ENCODE measurements at regions not wholly inside any gene's neighbourhood (a gene's known extent, or its start where the extent isn't known, plus 50 kb on each side); places are given as distances from the start of the nearest gene placed in this dataset.

DNA sequence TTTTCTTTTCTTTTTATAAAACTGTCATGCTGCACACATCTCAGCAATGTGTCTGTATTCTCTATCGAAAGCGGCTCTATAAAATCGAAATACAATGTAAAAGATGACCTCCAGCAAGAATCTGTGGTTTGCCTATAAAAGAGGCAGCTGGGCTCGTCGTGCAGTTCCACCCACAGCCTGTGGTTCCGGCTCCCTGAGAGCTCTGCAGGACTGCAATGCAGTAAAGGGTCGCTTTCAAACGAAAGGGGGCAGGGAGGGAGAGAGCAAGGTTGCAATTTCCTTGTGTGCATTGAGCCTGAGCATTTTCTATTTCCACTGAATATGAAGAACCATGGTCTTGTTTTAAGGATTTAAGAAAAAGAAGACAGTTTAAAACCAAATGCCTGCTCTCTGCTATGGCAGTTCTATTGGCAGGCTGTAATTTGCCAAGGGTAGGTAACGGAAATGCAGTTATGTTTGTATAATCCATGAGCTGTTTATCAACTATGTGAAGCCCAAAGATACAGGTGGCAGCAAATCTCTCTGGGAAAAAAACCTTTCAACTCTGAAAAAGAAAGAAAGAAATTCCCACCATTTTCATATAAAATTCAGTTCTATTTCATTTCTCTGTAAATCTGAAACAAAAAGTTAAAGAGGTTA is 236.5 kb downstream of the HACE1 start:
- intact Hi-C loops (cut with DNase I): no loop called here
- DNase-seq (ENCODE audit: low spot score): no peak

- DNase-seq (ENCODE audit: low spot score): no peak
- intact Hi-C loops (cut with DNase I): no loop called here
Observed at GRCh38 chr6:104621396-104621795, 238.3 kb downstream of the HACE1 start.

- no peak for DNase-seq (ENCODE audit: low spot score)
- intact Hi-C loops (cut with DNase I): no loop called here
Observed at GRCh38 chr6:104617591-104617990, 242.1 kb downstream of the HACE1 start.

- no peak for DNase-seq (ENCODE audit: low spot score)
- intact Hi-C loops (cut with DNase I): no loop called here
Observed at GRCh38 chr6:104614394-104614793, 245.3 kb downstream of the HACE1 start.

- DNase-seq (ENCODE audit: low spot score): no peak
- intact Hi-C loops (cut with DNase I): no loop called here
Observed at GRCh38 chr6:104613416-104614001, 246.2 kb downstream of the HACE1 start.

GRCh38 chr6:104612541-104612940 is 247.2 kb downstream of the HACE1 start:
- DNase-seq (ENCODE audit: low spot score): no peak
- intact Hi-C loops (cut with DNase I): no loop called here

DNA sequence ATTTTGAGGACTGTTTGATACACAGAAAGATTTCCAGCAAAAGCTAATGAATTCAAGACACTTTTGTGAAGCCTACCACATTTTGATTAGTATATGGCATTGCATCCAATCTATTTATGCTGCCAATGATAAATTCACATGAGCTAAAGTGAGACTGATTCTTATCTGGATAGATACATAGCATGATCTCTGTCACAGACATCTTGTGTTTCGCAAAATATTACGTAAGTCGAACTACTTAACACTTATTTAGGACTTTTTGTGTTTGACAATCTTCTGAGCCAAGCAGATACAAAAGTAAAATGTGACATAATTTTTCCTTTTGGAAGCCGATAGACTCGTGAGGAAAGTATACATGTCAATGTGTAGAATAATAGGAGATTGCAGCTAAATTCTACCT is 251.6 kb downstream of the HACE1 start:
- intact Hi-C loops (cut with DNase I): no loop called here
- no peak for DNase-seq (ENCODE audit: low spot score)

GRCh38 chr6:104607501-104607900 is 252.2 kb downstream of the HACE1 start:
- intact Hi-C loops (cut with DNase I): no loop called here
- no peak for DNase-seq (ENCODE audit: low spot score)

DNA sequence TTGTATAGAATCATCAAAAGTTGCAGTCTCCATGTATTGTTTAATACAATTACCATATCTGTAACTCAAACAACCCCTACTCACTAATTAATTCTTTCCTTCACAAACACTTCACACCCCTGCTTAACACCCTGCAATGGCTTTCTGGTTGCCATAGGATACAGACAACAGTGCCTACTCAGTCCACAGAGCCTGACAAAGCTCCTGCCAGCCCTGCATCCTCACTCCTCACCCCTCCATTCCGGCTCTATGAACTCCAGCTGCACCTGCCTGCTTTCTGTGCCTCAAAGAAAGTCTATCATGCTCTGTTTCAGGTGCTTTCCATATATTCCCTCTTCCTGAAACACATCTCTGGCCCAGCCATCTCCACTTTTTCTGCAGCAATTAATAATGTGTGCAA is 253.4 kb downstream of the HACE1 start:
- intact Hi-C loops (cut with DNase I): no loop called here
- DNase-seq (ENCODE audit: low spot score): no peak

DNA sequence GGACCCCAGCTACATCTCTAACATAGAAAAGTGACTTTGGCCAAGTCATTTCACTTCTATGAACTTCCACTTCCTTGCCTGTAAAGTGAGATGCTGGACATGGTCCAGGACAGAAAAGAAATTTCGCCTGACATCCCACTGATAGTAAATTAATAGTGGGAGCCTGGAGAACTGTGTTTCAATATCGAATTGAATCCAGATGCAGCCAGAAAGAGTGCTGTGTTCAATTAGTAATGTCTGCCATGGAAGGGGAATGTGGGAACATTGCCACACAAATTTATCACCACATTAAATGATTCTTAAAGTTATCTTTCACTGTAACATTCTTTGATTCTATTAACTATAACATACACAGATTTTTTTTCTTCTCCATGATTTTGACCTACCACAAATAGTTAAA is 255.0 kb downstream of the HACE1 start:
- intact Hi-C loops (cut with DNase I): no loop called here
- no peak for DNase-seq (ENCODE audit: low spot score)

DNA sequence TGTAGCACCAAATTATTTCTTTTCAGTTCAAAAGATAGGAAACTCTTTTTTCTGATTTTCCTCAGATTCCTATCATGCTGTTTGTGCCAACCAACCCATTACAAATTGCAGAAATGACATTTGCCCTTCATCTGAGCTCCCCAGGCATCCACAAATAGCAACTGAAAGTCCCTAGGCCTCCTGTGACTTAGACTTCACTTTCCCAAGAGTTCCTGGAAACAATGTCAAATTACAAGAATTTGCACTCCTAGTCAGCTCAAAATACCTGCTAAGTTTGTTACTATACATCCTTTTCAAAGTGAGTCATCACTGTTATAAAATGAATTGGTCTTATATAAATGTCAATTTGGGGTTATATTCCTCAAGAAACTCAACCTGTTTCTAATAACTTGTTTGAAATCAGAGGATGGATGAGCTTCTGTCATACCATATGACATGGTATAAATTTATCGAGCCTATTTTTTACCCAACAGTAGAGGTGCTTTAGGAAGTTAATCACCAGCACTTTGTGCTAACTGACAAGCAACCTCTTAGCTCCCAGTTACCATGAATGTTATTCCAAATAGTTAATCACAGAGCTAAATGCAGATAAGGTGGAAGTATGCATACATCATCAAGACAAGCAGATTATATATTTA is 256.5 kb downstream of the HACE1 start:
- no peak for DNase-seq (ENCODE audit: low spot score)
- intact Hi-C loops (cut with DNase I): no loop called here

DNA sequence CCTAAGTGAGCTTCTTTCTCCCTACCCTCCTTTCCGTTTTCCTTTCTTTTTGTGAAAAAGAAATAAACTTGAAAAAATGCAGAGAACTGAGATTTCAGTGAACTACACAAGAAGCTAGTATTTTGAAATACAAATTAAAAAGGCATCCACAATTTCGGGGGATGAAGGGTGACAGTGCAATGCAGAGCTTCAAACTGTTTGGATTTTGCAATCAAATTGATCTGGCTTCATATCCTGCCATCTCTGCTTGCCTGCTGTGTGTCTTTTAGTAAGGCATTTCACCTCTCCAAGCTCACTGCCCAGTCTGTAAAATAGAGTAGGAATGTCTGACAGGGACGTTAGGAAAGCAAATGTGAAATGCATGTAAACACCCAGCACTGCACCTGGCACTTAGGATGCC is 258.0 kb downstream of the HACE1 start:
- DNase-seq (ENCODE audit: low spot score): no peak
- intact Hi-C loops (cut with DNase I): no loop called here

- intact Hi-C loops (cut with DNase I): no loop called here
- no peak for DNase-seq (ENCODE audit: low spot score)
Observed at GRCh38 chr6:104601131-104601651, 258.5 kb downstream of the HACE1 start.

GRCh38 chr6:104600639-104600931 is 259.1 kb downstream of the HACE1 start:
- intact Hi-C loops (cut with DNase I): no loop called here
- no peak for DNase-seq (ENCODE audit: low spot score)

DNA sequence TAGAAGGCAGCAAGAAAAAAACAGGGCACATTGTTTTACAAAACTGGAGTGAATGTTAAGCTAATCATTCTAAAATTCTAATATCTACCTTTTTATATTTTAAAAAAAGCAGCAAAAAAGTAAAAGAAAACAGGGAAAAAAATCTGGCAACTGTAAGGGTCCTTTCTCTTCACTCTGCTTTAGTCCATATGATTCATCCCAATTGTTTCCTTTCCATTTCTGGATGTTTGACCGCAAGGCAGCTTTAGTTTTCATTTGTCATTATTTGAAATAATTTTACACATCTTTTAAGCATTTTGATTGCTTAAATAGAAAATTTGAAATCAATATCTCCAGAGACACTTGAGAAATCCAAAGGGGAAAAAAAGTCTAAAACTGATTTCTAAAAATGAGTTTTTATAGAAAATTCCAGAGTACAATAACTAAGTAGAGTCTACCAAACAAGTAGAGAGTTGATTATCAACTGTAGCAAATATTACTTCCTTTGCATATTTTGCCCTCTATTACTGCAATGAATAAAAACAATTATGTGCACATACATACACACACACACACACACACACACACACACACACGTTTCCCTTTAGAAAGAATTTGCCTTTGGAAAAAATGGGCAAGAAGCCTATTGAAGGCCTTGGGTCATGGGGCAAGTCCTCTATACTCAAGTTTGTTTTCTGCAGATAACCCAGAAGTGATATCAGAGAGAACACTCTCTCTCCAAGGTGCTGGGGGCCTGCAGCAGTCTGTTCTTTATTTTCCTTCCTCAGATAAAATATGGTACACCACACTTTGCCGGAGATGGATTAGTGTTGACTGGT is 259.7 kb downstream of the HACE1 start:
- intact Hi-C loops (cut with DNase I): no loop called here
- no peak for DNase-seq (ENCODE audit: low spot score)

GRCh38 chr6:104597541-104598050 is 262.1 kb downstream of the HACE1 start:
- intact Hi-C loops (cut with DNase I): no loop called here
- DNase-seq (ENCODE audit: low spot score): no peak

DNA sequence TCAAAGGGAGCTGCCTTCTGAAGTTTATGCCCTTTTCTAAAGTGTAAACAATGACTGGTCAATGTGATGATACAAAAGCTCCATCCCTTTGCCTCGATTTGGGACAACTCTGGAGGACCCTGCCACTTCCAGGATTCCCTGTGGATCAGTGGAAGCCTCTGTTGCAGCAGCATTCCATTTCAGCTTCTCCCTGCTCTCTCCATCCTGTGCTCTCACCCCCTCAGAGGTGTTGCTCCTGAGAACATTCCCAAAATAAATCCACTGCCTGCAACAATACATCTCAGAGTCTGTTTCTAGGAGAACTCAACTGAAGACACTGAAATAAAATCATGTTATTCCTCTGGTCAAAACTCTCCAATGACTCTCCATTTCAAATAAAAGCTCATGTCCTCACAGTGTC is 263.6 kb downstream of the HACE1 start:
- intact Hi-C loops (cut with DNase I): no loop called here
- DNase-seq (ENCODE audit: low spot score): no peak

DNA sequence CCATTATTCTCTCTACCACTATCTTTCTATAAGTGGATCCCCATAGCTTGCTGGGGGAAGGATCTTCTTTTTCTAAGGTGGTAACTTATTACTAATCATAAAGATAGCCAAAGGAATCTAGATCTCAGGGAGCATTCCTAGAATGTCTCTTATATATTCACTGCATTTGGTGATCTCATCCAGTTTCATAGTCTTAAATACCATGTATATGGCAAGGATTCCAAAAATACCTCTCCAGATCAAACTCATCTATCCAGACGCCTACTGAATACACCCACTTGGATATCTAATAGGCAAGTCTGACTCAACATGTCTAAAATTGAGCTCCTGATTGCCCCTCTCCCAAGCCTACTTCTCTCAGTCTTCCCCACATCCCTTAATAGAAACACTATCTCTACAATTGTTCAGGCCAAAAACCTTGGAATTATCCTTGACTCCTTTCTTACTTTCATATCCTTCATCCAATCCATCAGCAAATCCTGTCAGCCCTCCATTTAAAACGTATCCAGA is 264.4 kb downstream of the HACE1 start:
- intact Hi-C loops (cut with DNase I): no loop called here

DNA sequence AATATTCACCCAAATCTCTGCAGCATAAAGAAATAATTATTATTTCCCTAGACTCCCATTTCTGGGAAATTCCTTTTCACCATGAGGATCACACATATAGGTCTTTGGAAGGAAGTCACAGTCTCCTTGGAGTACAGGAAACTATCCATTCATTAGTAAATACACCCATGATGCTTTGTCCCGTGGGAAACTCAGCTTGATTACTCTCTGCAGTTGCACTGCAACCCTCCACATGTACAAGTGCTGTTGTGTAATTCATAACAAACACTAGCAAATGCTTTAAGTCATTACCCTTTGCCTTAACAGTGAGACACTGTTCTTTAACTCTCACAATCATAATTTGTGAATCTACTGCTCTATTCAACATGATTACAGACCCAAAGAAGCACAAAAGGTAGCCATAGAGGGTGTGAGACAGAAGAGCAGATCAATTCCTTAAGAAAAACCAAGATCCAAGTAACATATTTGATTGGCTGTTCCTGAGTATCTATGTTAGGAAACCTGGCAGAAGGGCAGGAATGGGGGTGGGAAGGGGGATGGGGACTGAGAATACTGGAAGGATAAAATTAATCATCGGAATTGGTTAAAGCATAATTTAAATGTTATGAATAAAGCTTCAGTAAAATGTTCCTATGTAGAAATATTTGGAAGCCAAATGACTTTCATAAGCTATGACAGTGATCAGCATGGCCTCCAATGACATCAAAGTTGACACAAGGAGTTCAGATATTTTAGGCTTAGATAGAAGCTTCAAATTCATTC is 268.0 kb downstream of the HACE1 start:
- intact Hi-C loops (cut with DNase I): no loop called here
- DNase-seq (ENCODE audit: low spot score): no peak

More for the DNA sequence above, 264.4 kb downstream of the HACE1 start:
- no peak for DNase-seq (ENCODE audit: low spot score)
